WTC11 (cell line): ENCODE measurements at regions not wholly inside any gene's neighbourhood (a gene's known extent, or its start where the extent isn't known, plus 50 kb on each side); places are given as distances from the start of the nearest gene placed in this dataset.

Source experiments
- E2F1 ChIP-seq: sonication (generic); formaldehyde crosslinking; IDR thresholded peaks from 2 replicates; pipeline ENCODE4 v1.8.0; 2022; ENCODE audit warnings: mild to moderate bottlenecking, missing genetic modification reagents
- FOXJ3 ChIP-seq: sonication (generic); formaldehyde crosslinking; IDR thresholded peaks from 2 replicates; pipeline ENCODE4 v1.9.0; 2021; ENCODE audit warnings: missing genetic modification reagents, mild to moderate bottlenecking, borderline replicate concordance

GRCh38 chr2:31688282-31688681 is 107.5 kb upstream of the SRD5A2 start:
- TF ChIP-seq E2F1 (no peak), FOXJ3 (CRISPR knock-in tag) (no peak)
